Astrocyte (in vitro differentiated cells and primary cell): ENCODE measurements at regions not wholly inside any gene's neighbourhood (a gene's known extent, or its start where the extent isn't known, plus 50 kb on each side); places are given as distances from the start of the nearest gene placed in this dataset.

Experiments used
- DNase-seq: peaks from one replicate; pipeline ENCODE4 v3.0.0-alpha.2; 2010; ENCODE audit warnings: low read depth
- FAIRE-seq: peaks from 2 replicates; lab custom pipeline; 2011; peaks lifted over from hg19 to GRCh38; lab: Jason Lieb, UNC
- H2AFZ ChIP-seq: 2 replicates; pipeline ENCODE4 v1.6.0; 2012; ENCODE audit warnings: low read depth, low read length, inconsistent platforms
- H3K27ac ChIP-seq: 2 replicates; pipeline ENCODE4 v1.5.1; 2011; ENCODE audit warnings: low read depth, low read length, inconsistent platforms
- H3K27me3 ChIP-seq: 2 replicates; pipeline ENCODE4 v1.6.0; 2011; ENCODE audit warnings: low read length, inconsistent platforms; ENCODE audit not compliant: insufficient read depth
- H3K36me3 ChIP-seq: 2 replicates; pipeline ENCODE4 v1.5.1; 2011; ENCODE audit warnings: low read length, inconsistent platforms; ENCODE audit not compliant: insufficient read depth
- H3K4me1 ChIP-seq: 2 replicates; pipeline ENCODE4 v1.5.1; 2011; ENCODE audit warnings: low read length, inconsistent platforms; ENCODE audit not compliant: insufficient read depth
- H3K4me2 ChIP-seq: 2 replicates; pipeline ENCODE4 v1.6.0; 2012; ENCODE audit warnings: low read length, inconsistent platforms
- H3K4me3 ChIP-seq: 2 replicates; pipeline ENCODE4 v1.5.1; 2011; ENCODE audit warnings: low read depth, mild to moderate bottlenecking, low read length, inconsistent platforms; ENCODE audit not compliant: insufficient read depth
- H3K79me2 ChIP-seq: 2 replicates; pipeline ENCODE4 v1.6.0; 2012; ENCODE audit warnings: mild to moderate bottlenecking, low read length, inconsistent platforms; ENCODE audit not compliant: insufficient read depth
- H3K9ac ChIP-seq: 2 replicates; pipeline ENCODE4 v1.6.0; 2012; ENCODE audit warnings: mild to moderate bottlenecking, low read length, inconsistent platforms
- H3K9me3 ChIP-seq: 2 replicates; pipeline ENCODE4 v1.5.1; 2012; ENCODE audit warnings: low read depth, mild to moderate bottlenecking, low read length, inconsistent platforms; ENCODE audit not compliant: insufficient read depth
- H4K20me1 ChIP-seq: 2 replicates; pipeline ENCODE4 v1.6.0; 2012; ENCODE audit warnings: low read length, inconsistent platforms; ENCODE audit not compliant: insufficient read depth
- H3K27ac Mint-ChIP-seq: one replicate; pipeline ENCODE4 v1.8.0; 2021; ENCODE audit warnings: mild to moderate bottlenecking, mixed read lengths; ENCODE audit not compliant: unreplicated experiment
- H3K27me3 Mint-ChIP-seq: one replicate; pipeline ENCODE4 v1.8.0; 2021; ENCODE audit warnings: low read depth, mixed read lengths; ENCODE audit not compliant: unreplicated experiment
- H3K36me3 Mint-ChIP-seq: one replicate; pipeline ENCODE4 v1.8.0; 2021; ENCODE audit warnings: low read depth, mixed read lengths; ENCODE audit not compliant: unreplicated experiment
- H3K4me1 Mint-ChIP-seq: one replicate; pipeline ENCODE4 v1.8.0; 2021; ENCODE audit warnings: low read depth, mixed read lengths; ENCODE audit not compliant: unreplicated experiment
- H3K4me3 Mint-ChIP-seq: one replicate; pipeline ENCODE4 v1.8.0; 2021; ENCODE audit warnings: mild to moderate bottlenecking, moderate library complexity, mixed read lengths; ENCODE audit not compliant: unreplicated experiment
- H3K9me3 Mint-ChIP-seq: one replicate; pipeline ENCODE4 v1.8.0; 2021; ENCODE audit warnings: mild to moderate bottlenecking, mixed read lengths; ENCODE audit not compliant: unreplicated experiment
- EZH2 ChIP-seq: IDR thresholded peaks from 2 replicates; pipeline ENCODE4 v1.6.1; 2012; ENCODE audit warnings: mild to moderate bottlenecking, low read length, inconsistent platforms; ENCODE audit not compliant: insufficient read depth
- TF ChIP-seq, protein P1 (sequence below): IDR thresholded peaks from 2 replicates; pipeline ENCODE4 v1.5.1; 2011; ENCODE audit warnings: low read depth, mild to moderate bottlenecking, inconsistent platforms, low read length, moderate library complexity; ENCODE audit not compliant: insufficient read depth

GRCh38 chr15:70340494-70340870 lies 242.8 kb upstream of the TLE3 start:
- Histone ChIP-seq H2AFZ (no peak overlapping the region), H3K36me3 (no peaks in the 10 kb centered on the region), H3K27ac (no peak overlapping the region), H3K4me3 (no peak overlapping the region), H3K4me2 (no peak overlapping the region), H4K20me1 (no peaks in the 10 kb centered on the region), H3K79me2 (no peaks in the 10 kb centered on the region), H3K9ac (no peak overlapping the region), H3K9me3 (peaks cover under 1% of the 10 kb centered on the region), H3K4me1 (peaks cover 6% of the 10 kb centered on the region), H3K27me3 (peaks cover 13% of the 10 kb centered on the region)
- Mint-ChIP-seq H3K27me3 (peaks cover 36% of the 10 kb centered on the region), H3K4me3 (peak overlapping the region; percentile 46), H3K36me3 (no peaks in the 10 kb centered on the region), H3K4me1 (peaks cover 12% of the 10 kb centered on the region), H3K9me3 (peaks cover 14% of the 10 kb centered on the region), H3K27ac (peak overlapping the region; percentile 93)
- FAIRE-seq, result no peak
- no peak for DNase-seq
- TF ChIP-seq, protein P1, sequence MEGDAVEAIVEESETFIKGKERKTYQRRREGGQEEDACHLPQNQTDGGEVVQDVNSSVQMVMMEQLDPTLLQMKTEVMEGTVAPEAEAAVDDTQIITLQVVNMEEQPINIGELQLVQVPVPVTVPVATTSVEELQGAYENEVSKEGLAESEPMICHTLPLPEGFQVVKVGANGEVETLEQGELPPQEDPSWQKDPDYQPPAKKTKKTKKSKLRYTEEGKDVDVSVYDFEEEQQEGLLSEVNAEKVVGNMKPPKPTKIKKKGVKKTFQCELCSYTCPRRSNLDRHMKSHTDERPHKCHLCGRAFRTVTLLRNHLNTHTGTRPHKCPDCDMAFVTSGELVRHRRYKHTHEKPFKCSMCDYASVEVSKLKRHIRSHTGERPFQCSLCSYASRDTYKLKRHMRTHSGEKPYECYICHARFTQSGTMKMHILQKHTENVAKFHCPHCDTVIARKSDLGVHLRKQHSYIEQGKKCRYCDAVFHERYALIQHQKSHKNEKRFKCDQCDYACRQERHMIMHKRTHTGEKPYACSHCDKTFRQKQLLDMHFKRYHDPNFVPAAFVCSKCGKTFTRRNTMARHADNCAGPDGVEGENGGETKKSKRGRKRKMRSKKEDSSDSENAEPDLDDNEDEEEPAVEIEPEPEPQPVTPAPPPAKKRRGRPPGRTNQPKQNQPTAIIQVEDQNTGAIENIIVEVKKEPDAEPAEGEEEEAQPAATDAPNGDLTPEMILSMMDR, result no peak
- TF ChIP-seq EZH2, result no peak

DNA sequence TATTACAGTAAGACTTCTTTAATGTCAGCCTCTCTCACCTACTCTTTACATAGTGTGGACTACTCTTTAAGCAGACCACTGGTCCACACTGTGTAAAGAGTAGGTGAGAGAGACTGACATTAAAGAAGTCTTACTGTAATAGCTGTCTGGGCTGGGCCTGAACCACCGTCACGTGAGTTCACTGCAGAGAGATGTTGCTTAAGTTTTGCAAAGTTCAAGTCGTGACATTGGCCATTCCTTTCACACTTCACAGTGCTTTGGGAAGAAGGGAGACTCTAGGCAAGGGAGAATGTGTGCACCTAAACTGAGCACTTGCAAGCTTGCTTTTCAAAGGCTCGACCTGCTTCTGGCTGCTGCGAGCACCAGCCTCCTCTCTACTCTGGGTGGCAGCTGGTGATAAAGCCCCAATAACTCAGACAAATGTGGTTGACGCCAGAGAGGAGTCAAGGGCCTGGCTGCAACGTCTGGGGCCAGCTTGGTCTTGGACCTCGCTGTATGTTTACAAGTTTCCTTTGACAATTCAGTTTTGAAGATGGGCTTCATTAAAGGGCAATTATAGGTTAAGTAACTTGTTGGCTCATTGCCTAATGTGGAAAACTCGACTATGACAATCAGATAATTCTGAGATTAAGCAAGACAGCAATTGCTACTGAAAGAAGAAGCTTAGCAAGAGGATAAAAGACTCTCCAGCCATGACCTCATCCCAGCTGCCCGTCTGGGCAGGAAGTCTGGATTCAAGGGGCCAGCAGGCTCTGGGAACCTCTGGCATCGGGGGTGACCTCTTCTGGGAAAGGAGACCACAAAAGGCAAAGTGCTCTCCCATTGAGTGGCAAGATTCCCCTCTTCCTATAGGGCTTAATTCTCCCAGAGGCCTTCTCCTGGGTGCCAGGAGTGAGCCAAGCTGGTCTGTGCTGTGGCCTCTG lies 242.1 kb upstream of the TLE3 start:
- Histone ChIP-seq H2AFZ (no peak overlapping the region), H3K4me2 (no peak overlapping the region), H3K9ac (no peak overlapping the region), H3K27me3 (peaks cover 13% of the 10 kb centered on the region), H3K4me1 (peaks cover 6% of the 10 kb centered on the region), H3K36me3 (no peaks in the 10 kb centered on the region), H4K20me1 (no peaks in the 10 kb centered on the region), H3K27ac (no peak overlapping the region), H3K4me3 (no peak overlapping the region), H3K79me2 (no peaks in the 10 kb centered on the region), H3K9me3 (peaks cover 5% of the 10 kb centered on the region)
- peak; percentile 55 for DNase-seq
- FAIRE-seq, result no peak
- H3K27me3 Mint-ChIP-seq, result peaks cover 31% of the 10 kb centered on the region
- H3K4me3 Mint-ChIP-seq, result peak overlapping the region; percentile 46
- TF ChIP-seq, protein P1, result no peak
- TF ChIP-seq EZH2, result no peak
- H3K9me3 Mint-ChIP-seq, result peaks cover 21% of the 10 kb centered on the region
- no peaks in the 10 kb centered on the region for H3K36me3 Mint-ChIP-seq
- H3K27ac Mint-ChIP-seq, result peak overlapping the region; percentile 93
- peaks cover 12% of the 10 kb centered on the region for H3K4me1 Mint-ChIP-seq
